ENCODE measurements at regions not wholly inside any gene's neighbourhood (a gene's known extent, or its start where the extent isn't known, plus 50 kb on each side); places are given as distances from the start of the nearest gene placed in this dataset.

GRCh38 chr3:76432396-76432795, 607.5 kb upstream of the ROBO2 start:
- H3K9me3 ChIP-seq (replicated peaks; ENCODE audit: control insufficient read depth, insufficient read depth, low read depth, low read length) = no peaks in the 10 kb centered on the region
- intact Hi-C loops (cut with micrococcal nuclease) = no loop called here
- CTCF ChIA-PET (ENCODE audit: low intra/inter-chr PET ratio) = no interaction called here

More at GRCh38 chr3:76432396-76432795, 607.5 kb upstream of the ROBO2 start:
- Histone ChIP-seq H3K4me3 (no peak overlapping the region), H3K4me2 (ENCODE audit: insufficient read depth, low read length) (no peak overlapping the region), H3K9me1 (ENCODE audit: control insufficient read depth, insufficient read depth, low read length) (no peaks in the 10 kb centered on the region), H3K79me2 (ENCODE audit: control insufficient read depth, insufficient read depth, low read length) (no peaks in the 10 kb centered on the region), H3K27me3 (ENCODE audit: control insufficient read depth in 2 of 2, insufficient read depth in 2 of 2, low read length in 2 of 2) (no peaks in the 10 kb centered on the region), H3K9ac (ENCODE audit: insufficient read depth in 1 of 2, low read depth in 2 of 2, low read length in 2 of 2) (no peak overlapping the region), H3K27ac (ENCODE audit: extremely low read depth, low read depth, low read length) (no peak overlapping the region), H3K4me1 (replicated peaks in 1 of 2; ENCODE audit: control insufficient read depth in 2 of 2, insufficient read depth in 2 of 2, low read length in 2 of 2) (no peaks in the 10 kb centered on the region), H3K36me3 (ENCODE audit: control insufficient read depth, insufficient read depth, low read length) (no peaks in the 10 kb centered on the region), H2AFZ (ENCODE audit: low read depth, low read length) (no peak overlapping the region), H4K20me1 (replicated peaks; ENCODE audit: control insufficient read depth, insufficient read depth, low read length) (no peaks in the 10 kb centered on the region)
- FAIRE-seq = no peak
- ATAC-seq = no peak
- WGBS (ENCODE audit: insufficient coverage, low coverage, missing lambda C conversion rate) = 6% methylated on average over 4 of the region's 4 CpGs
- BruUV-seq (replicated peaks) = no TSS peak
- TF ChIP-seq PHF8 (IDR thresholded peaks at IDR 0.05; ENCODE audit: borderline replicate concordance, low read length) = no peak
- TF ChIP-seq RCOR1 (IDR thresholded peaks at IDR 0.05; ENCODE audit: borderline replicate concordance in 1 of 2, low read depth in 2 of 2, low read length in 2 of 2) = no peak
- no peak for TF ChIP-seq PML (IDR thresholded peaks at IDR 0.05; ENCODE audit: low read length)
- no peak for TF ChIP-seq SIN3B (IDR thresholded peaks at IDR 0.05; ENCODE audit: low read depth)
- no peak for TF ChIP-seq TRIM24 (IDR thresholded peaks at IDR 0.05)
- no peak for TF ChIP-seq ZNF41 (CRISPR knock-in tag; conservative IDR thresholded peaks at IDR 0.05)
- no peak for TF ChIP-seq MLLT1 (IDR thresholded peaks at IDR 0.05)
- TF ChIP-seq MAFG (tag; conservative IDR thresholded peaks at IDR 0.05) = no peak
- TF ChIP-seq EGR1 (conservative IDR thresholded peaks at IDR 0.05) = no peak
- TF ChIP-seq ZBTB11 (CRISPR knock-in tag; IDR thresholded peaks at IDR 0.05) = no peak
- no peak for DNase-seq (ENCODE audit: extremely low read depth in 1 of 4, low spot score in 3 of 4)
- in situ Hi-C loops (cut with MboI) = no loop called here
- POLR2A ChIA-PET = no interaction called here

Data from K562 (cell line).